ENCODE measurements at regions not wholly inside any gene's neighbourhood (a gene's known extent, or its start where the extent isn't known, plus 50 kb on each side); places are given as distances from the start of the nearest gene placed in this dataset.

GRCh38 chr2:13006829-13007717 lies 290.3 kb downstream of the TRIB2 start:
- Histone ChIP-seq H3K27ac (ENCODE audit: low read length) (no peak overlapping the region), H3K27me3 (ENCODE audit: control insufficient read depth in 1 of 2, insufficient read depth in 2 of 2, low read length in 2 of 2) (peaks cover 3% of the 10 kb centered on the region in 2 donors), H3K4me1 (ENCODE audit: control insufficient read depth, insufficient read depth, low read length) (peaks cover 4% of the 10 kb centered on the region), H3K36me3 (ENCODE audit: control insufficient read depth in 2 of 2, insufficient read depth in 2 of 2, low read length in 2 of 2) (no peaks in the 10 kb centered on the region), H3K9ac (ENCODE audit: low read length in 2 of 2) (no peak overlapping the region), H3K4me3 (ENCODE audit: low read length in 2 of 2) (no peak overlapping the region), H3K9me3 (ENCODE audit: control insufficient read depth in 2 of 2, low read length in 2 of 2) (no peaks in the 10 kb centered on the region)

DNA sequence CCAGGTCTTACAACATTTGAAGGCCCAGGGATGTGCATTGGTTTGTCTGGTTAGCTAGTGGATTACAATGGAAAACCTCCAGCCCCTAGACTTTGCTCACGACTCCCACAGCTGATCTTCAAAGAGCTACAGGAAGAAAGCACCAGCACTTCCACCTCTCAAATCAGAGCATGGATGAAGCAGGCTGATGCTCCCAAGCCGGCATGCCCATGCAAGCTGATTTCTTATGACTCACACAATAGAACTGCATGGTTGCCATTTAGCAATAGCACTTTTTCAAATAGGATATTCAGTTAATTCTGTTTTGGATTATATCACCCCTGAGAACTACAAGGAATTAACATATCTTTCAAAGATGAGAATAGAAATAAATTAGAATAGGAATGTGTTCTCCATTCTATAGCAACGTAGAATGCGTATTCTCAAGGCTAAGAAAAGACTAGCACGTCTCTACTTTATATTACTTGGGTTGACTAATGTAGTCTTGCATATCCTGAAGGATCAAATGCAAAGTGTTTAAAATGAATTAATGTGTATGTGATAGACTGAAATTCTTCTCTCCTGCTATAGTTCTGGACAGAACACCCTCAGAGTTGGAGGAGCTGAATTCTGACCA lies 292.4 kb downstream of the TRIB2 start:
- H3K4me3 ChIP-seq (ENCODE audit: low read length in 2 of 2), result no peak overlapping the region
- no peaks in the 10 kb centered on the region for H3K36me3 ChIP-seq (ENCODE audit: control insufficient read depth in 2 of 2, insufficient read depth in 2 of 2, low read length in 2 of 2)
- H3K9me3 ChIP-seq (ENCODE audit: control insufficient read depth in 2 of 2, low read length in 2 of 2), result no peaks in the 10 kb centered on the region
- peaks cover 7% of the 10 kb centered on the region in 2 donors for H3K27me3 ChIP-seq (ENCODE audit: control insufficient read depth in 1 of 2, insufficient read depth in 2 of 2, low read length in 2 of 2)
- H3K9ac ChIP-seq (ENCODE audit: low read length in 2 of 2), result no peak overlapping the region
- H3K27ac ChIP-seq (ENCODE audit: low read length), result no peak overlapping the region
- no peaks in the 10 kb centered on the region for H3K4me1 ChIP-seq (ENCODE audit: control insufficient read depth, insufficient read depth, low read length)

DNA sequence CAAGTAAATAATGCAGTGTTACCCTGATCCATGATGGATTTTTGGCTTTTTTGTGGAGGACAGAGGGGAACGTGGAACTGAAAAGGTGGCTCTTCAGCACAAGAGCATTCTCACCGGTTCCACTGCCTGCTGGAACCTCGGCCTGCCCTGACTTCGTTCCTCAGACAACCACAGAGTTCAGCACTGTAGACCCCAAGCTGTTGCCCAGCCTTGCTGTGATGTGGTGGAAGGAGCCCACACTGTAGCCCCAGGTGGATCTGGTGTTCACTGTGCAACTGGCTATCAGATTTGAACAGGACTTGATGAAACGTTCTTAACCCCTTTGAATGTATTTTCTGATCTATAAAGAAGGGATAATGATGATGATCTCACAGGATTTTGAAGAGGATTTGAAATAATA lies 293.5 kb downstream of the TRIB2 start:
- H3K36me3 ChIP-seq (ENCODE audit: control insufficient read depth in 2 of 2, insufficient read depth in 2 of 2, low read length in 2 of 2), result no peaks in the 10 kb centered on the region
- no peaks in the 10 kb centered on the region for H3K4me1 ChIP-seq (ENCODE audit: control insufficient read depth, insufficient read depth, low read length)
- peaks cover 7% of the 10 kb centered on the region in 2 donors for H3K27me3 ChIP-seq (ENCODE audit: control insufficient read depth in 1 of 2, insufficient read depth in 2 of 2, low read length in 2 of 2)
- no peaks in the 10 kb centered on the region for H3K9me3 ChIP-seq (ENCODE audit: control insufficient read depth in 2 of 2, low read length in 2 of 2)
- no peak overlapping the region for H3K27ac ChIP-seq (ENCODE audit: low read length)
- no peak overlapping the region for H3K4me3 ChIP-seq (ENCODE audit: low read length in 2 of 2)
- no peak overlapping the region for H3K9ac ChIP-seq (ENCODE audit: low read length in 2 of 2)

DNA sequence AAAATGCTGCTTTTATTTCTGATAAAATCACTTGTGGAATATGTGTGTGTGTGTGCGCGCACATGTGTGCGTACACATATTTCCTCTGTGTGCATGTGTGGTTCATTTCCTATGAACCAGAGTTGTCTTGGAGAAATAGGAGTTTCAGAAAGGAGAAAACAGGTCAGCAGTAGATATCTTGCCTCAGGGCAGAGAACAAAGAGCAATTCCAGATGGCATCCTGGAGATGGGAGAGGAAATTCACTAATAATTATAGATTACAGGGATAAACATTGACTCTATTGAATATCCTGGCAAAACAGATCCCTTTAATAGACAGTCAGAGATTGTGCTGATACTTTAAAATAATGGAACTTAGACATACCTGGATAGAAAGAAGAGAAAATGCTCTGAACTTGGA lies 298.0 kb downstream of the TRIB2 start:
- H3K4me3 ChIP-seq (ENCODE audit: low read length in 2 of 2), result no peak overlapping the region
- H3K36me3 ChIP-seq (ENCODE audit: control insufficient read depth in 2 of 2, insufficient read depth in 2 of 2, low read length in 2 of 2), result no peaks in the 10 kb centered on the region
- no peaks in the 10 kb centered on the region for H3K4me1 ChIP-seq (ENCODE audit: control insufficient read depth, insufficient read depth, low read length)
- H3K9ac ChIP-seq (ENCODE audit: low read length in 2 of 2), result no peak overlapping the region
- no peak overlapping the region for H3K27ac ChIP-seq (ENCODE audit: low read length)
- peaks cover 4 to 13% of the 10 kb centered on the region in 2 donors for H3K27me3 ChIP-seq (ENCODE audit: control insufficient read depth in 1 of 2, insufficient read depth in 2 of 2, low read length in 2 of 2)
- no peaks in the 10 kb centered on the region for H3K9me3 ChIP-seq (ENCODE audit: control insufficient read depth in 2 of 2, low read length in 2 of 2)

DNA sequence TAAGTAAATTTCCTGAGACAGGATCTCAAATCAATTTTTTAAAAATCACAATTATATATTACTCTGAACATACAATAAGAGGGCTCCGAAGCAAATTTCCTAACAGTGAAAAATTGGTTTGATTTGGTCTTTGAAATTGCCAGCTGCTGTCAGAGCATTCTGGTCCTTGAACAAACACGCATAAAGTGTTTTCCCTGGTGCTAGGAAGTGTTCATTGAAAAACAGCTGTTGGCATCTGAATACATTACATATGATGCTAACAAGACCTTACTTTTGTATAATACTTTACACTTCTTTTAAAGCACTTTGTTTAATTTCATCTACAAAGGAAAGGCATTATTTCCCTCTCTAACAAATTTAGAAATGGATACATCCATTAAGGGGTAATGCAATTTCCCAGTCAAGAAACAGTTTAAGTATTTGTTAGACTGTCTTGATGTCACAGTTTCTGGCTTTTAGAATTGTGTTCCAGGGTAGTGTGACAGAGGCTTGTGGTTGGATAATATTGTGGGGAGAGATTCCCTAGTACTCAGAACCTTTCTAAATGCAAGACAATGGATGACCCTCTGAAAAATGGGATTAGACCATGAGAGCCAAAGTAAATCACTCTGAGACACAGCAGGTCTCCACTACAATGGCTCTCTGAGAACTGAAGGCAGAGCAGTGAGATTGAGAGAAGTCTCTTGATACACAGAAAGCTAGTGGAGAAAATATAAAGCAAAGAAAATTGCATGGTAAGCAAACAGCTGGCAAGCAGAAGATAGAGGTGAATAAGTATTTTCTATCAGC lies 299.0 kb downstream of the TRIB2 start:
- no peak overlapping the region for H3K9ac ChIP-seq (ENCODE audit: low read length in 2 of 2)
- H3K36me3 ChIP-seq (ENCODE audit: control insufficient read depth in 2 of 2, insufficient read depth in 2 of 2, low read length in 2 of 2), result no peaks in the 10 kb centered on the region
- H3K9me3 ChIP-seq (ENCODE audit: control insufficient read depth in 2 of 2, low read length in 2 of 2), result no peaks in the 10 kb centered on the region
- H3K27ac ChIP-seq (ENCODE audit: low read length), result no peak overlapping the region
- H3K27me3 ChIP-seq (ENCODE audit: control insufficient read depth in 1 of 2, insufficient read depth in 2 of 2, low read length in 2 of 2), result peaks cover 4 to 10% of the 10 kb centered on the region in 2 donors
- no peaks in the 10 kb centered on the region for H3K4me1 ChIP-seq (ENCODE audit: control insufficient read depth, insufficient read depth, low read length)
- H3K4me3 ChIP-seq (ENCODE audit: low read length in 2 of 2), result no peak overlapping the region

DNA sequence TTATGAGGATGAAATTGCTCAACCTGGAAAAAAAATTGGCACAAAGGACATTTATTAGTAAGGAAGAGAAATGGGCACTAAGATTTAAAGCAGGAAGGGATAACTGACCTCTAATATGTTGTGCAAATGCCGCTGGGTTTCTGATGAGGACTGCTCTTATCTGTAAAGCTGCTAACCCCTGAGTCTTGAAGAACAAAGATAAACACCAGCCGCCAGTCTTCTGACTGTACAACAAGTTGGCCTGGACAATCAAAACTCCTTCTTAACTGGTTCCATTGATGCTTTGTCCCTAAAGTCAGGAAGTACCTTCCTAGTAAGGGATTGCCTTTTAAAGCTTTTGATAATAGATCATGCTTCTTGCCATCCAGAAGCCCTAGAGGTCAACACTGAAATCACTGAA lies 301.8 kb downstream of the TRIB2 start:
- Histone ChIP-seq H3K36me3 (ENCODE audit: control insufficient read depth in 2 of 2, insufficient read depth in 2 of 2, low read length in 2 of 2) (no peaks in the 10 kb centered on the region), H3K9me3 (ENCODE audit: control insufficient read depth in 2 of 2, low read length in 2 of 2) (no peaks in the 10 kb centered on the region), H3K27me3 (ENCODE audit: control insufficient read depth in 1 of 2, insufficient read depth in 2 of 2, low read length in 2 of 2) (peaks cover under 1 to 10% of the 10 kb centered on the region in 2 donors), H3K27ac (ENCODE audit: low read length) (no peak overlapping the region), H3K4me3 (ENCODE audit: low read length in 2 of 2) (no peak overlapping the region), H3K4me1 (ENCODE audit: control insufficient read depth, insufficient read depth, low read length) (no peaks in the 10 kb centered on the region), H3K9ac (ENCODE audit: low read length in 2 of 2) (no peak overlapping the region)

DNA sequence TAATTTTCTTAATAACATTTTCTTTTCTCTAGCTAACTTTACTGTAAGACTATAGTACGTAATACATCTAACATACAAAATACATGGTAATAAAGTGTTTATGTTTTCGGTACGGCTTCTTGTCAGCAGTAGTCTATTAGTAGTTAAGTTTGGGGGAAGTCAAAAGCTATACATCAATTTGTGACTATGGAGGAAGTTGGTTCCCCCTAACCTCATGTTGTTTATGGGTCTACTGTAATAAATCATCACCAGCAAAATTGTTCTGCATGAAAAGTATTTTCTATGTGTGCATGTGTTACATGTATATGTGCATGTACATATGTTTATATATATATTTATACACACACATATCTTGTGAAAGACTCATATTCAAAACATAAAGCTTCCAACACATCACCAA lies 303.0 kb downstream of the TRIB2 start:
- Histone ChIP-seq H3K4me1 (ENCODE audit: control insufficient read depth, insufficient read depth, low read length) (no peaks in the 10 kb centered on the region), H3K36me3 (ENCODE audit: control insufficient read depth in 2 of 2, insufficient read depth in 2 of 2, low read length in 2 of 2) (no peaks in the 10 kb centered on the region), H3K27me3 (ENCODE audit: control insufficient read depth in 1 of 2, insufficient read depth in 2 of 2, low read length in 2 of 2) (peaks cover 0 to 5% of the 10 kb centered on the region in 2 donors), H3K27ac (ENCODE audit: low read length) (no peak overlapping the region), H3K4me3 (ENCODE audit: low read length in 2 of 2) (no peak overlapping the region), H3K9ac (ENCODE audit: low read length in 2 of 2) (no peak overlapping the region), H3K9me3 (ENCODE audit: control insufficient read depth in 2 of 2, low read length in 2 of 2) (no peaks in the 10 kb centered on the region)

DNA sequence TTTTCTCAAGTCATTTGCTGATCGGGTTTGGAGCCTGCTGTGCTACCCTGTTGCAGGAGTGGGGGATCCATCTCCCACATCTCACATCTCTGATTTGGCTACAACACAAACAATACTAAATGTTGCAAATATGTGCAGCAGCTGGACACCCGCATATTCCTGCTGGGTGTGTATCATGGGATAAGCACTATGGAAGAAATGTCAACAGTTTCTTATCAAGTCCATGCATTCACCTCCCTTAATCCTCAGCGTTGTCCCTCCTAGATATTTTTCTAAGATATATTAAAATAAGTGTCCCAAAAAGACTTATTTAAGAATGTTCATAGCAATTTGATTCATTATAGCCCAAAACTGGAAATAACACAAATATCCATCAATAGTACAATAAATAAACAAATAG lies 303.7 kb downstream of the TRIB2 start:
- H3K9me3 ChIP-seq (ENCODE audit: control insufficient read depth in 2 of 2, low read length in 2 of 2), result no peaks in the 10 kb centered on the region
- no peak overlapping the region for H3K4me3 ChIP-seq (ENCODE audit: low read length in 2 of 2)
- no peaks in the 10 kb centered on the region for H3K4me1 ChIP-seq (ENCODE audit: control insufficient read depth, insufficient read depth, low read length)
- H3K27ac ChIP-seq (ENCODE audit: low read length), result no peak overlapping the region
- peaks cover 0 to 5% of the 10 kb centered on the region in 2 donors for H3K27me3 ChIP-seq (ENCODE audit: control insufficient read depth in 1 of 2, insufficient read depth in 2 of 2, low read length in 2 of 2)
- H3K9ac ChIP-seq (ENCODE audit: low read length in 2 of 2), result no peak overlapping the region
- no peaks in the 10 kb centered on the region for H3K36me3 ChIP-seq (ENCODE audit: control insufficient read depth in 2 of 2, insufficient read depth in 2 of 2, low read length in 2 of 2)

DNA sequence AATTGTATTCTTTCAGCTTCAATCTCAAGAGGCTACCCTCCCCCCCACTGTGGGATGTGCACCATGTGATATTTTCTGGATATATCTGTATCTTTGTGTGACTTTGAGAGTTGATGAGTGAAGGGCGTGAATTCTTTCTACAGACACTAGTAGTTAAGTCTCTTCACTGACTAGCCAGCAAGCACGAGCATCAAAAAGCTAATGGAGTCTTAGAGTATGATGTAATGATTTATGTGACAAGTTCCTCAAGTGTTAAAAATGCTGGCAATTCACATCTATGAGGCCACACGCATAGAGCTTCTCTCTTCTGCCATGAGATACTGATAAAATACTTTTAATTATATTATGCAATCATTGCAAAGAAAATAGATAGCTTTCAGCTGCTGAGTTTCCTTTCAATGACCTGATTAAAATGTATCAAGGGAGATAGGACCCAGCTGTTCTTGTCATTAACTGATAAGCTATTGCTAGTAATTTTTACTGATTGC lies 304.8 kb downstream of the TRIB2 start:
- Histone ChIP-seq H3K4me1 (ENCODE audit: control insufficient read depth, insufficient read depth, low read length) (no peaks in the 10 kb centered on the region), H3K27ac (ENCODE audit: low read length) (no peak overlapping the region), H3K4me3 (ENCODE audit: low read length in 2 of 2) (no peak overlapping the region), H3K27me3 (ENCODE audit: control insufficient read depth in 1 of 2, insufficient read depth in 2 of 2, low read length in 2 of 2) (peaks cover 0 to 2% of the 10 kb centered on the region in 2 donors), H3K9me3 (ENCODE audit: control insufficient read depth in 2 of 2, low read length in 2 of 2) (no peaks in the 10 kb centered on the region), H3K9ac (ENCODE audit: low read length in 2 of 2) (no peak overlapping the region), H3K36me3 (ENCODE audit: control insufficient read depth in 2 of 2, insufficient read depth in 2 of 2, low read length in 2 of 2) (no peaks in the 10 kb centered on the region)

- Histone ChIP-seq H3K9me3 (ENCODE audit: control insufficient read depth in 2 of 2, low read length in 2 of 2) (no peaks in the 10 kb centered on the region), H3K27ac (ENCODE audit: low read length) (no peak overlapping the region), H3K9ac (ENCODE audit: low read length in 2 of 2) (no peak overlapping the region), H3K4me3 (ENCODE audit: low read length in 2 of 2) (no peak overlapping the region), H3K27me3 (ENCODE audit: control insufficient read depth in 1 of 2, insufficient read depth in 2 of 2, low read length in 2 of 2) (no peaks in the 10 kb centered on the region), H3K4me1 (ENCODE audit: control insufficient read depth, insufficient read depth, low read length) (no peaks in the 10 kb centered on the region), H3K36me3 (ENCODE audit: control insufficient read depth in 2 of 2, insufficient read depth in 2 of 2, low read length in 2 of 2) (no peaks in the 10 kb centered on the region)
Measured at GRCh38 chr2:13030606-13031005, 313.9 kb downstream of the TRIB2 start.

Measured in stomach smooth muscle (tissue), 2 donors.